Caco-2 (cell line): ENCODE measurements at regions not wholly inside any gene's neighbourhood (a gene's known extent, or its start where the extent isn't known, plus 50 kb on each side); places are given as distances from the start of the nearest gene placed in this dataset.

Experiments
- BruUV-seq: library from RNA; stranded (reverse); fragments of 400-500 nt; replicated peaks from 2 replicates; lab custom pipeline; 2021; lab: Mats Ljungman, UMichigan
- CTCF ChIA-PET: fragments of 300-600 bp; sonication (Branson Sonifier 250); formaldehyde crosslinking; loops from one replicate; lab custom pipeline; 2022; ENCODE audit warnings: antibody characterized with exemption; lab: Charles Lee
- POLR2A ChIA-PET: fragments of 300-600 bp; sonication (Branson Sonifier 250); formaldehyde crosslinking; loops from one replicate; lab custom pipeline; 2022; ENCODE audit warnings: antibody characterized with exemption; lab: Charles Lee
- DNase-seq, 2 experiments: peaks; one replicate each; pipeline versions ENCODE4 v3.0.0 to v3.0.0-alpha.2; 2020 to 2022
- H3K27me3 ChIP-seq: replicated peaks from 2 replicates; pipeline ENCODE4 v1.6.0; 2011; ENCODE audit warnings: low read length; ENCODE audit not compliant: control insufficient read depth, insufficient read depth
- H3K36me3 ChIP-seq: 2 replicates; pipeline ENCODE4 v1.5.1; 2011; ENCODE audit warnings: low read length; ENCODE audit not compliant: control insufficient read depth, insufficient read depth
- H3K4me1 ChIP-seq: fragments of 250-450 bp; sonication (Bioruptor Pico); 2 replicates; pipeline ENCODE4 v1.5.1; 2020; ENCODE audit warnings: mild to moderate bottlenecking
- H3K4me3 ChIP-seq: 2 replicates; pipeline ENCODE4 v1.5.1; 2011; ENCODE audit warnings: low read depth, mild to moderate bottlenecking, control low read depth, low read length
- H3K9me3 ChIP-seq: fragments of 250-450 bp; sonication (Bioruptor Pico); 2 replicates; pipeline ENCODE4 v1.5.1; 2020; ENCODE audit warnings: mild to moderate bottlenecking, moderate library complexity
- H3K27ac Mint-ChIP-seq: one replicate; pipeline ENCODE4 v1.8.0; 2022; ENCODE audit warnings: mixed read lengths; ENCODE audit not compliant: unreplicated experiment
- H3K27me3 Mint-ChIP-seq: one replicate; pipeline ENCODE4 v1.8.0; 2022; ENCODE audit warnings: mixed read lengths; ENCODE audit not compliant: insufficient read depth, unreplicated experiment
- H3K36me3 Mint-ChIP-seq: one replicate; pipeline ENCODE4 v1.8.0; 2022; ENCODE audit warnings: mild to moderate bottlenecking, mixed read lengths; ENCODE audit not compliant: insufficient read depth, unreplicated experiment
- H3K4me1 Mint-ChIP-seq: one replicate; pipeline ENCODE4 v1.8.0; 2022; ENCODE audit warnings: low read depth, mixed read lengths; ENCODE audit not compliant: unreplicated experiment
- H3K4me3 Mint-ChIP-seq: one replicate; pipeline ENCODE4 v1.8.0; 2022; ENCODE audit warnings: mild to moderate bottlenecking, moderate library complexity, mixed read lengths; ENCODE audit not compliant: unreplicated experiment
- H3K9me3 Mint-ChIP-seq: one replicate; pipeline ENCODE4 v1.8.0; 2022; ENCODE audit warnings: mixed read lengths; ENCODE audit not compliant: unreplicated experiment
- CTCF ChIP-seq, 2 experiments: fragments of 200-600 bp in 1 of 2; IDR thresholded peaks; 1 replicate in 1 of 2; 2 replicates in 1 of 2; pipeline versions ENCODE4 v1.5.1 to v1.8.0; 2011 to 2022; ENCODE audit warnings: antibody characterized with exemption in 1 of 2, control low read depth in 1 of 2, inconsistent platforms in 1 of 2, low read depth in 1 of 2, low read length in 1 of 2, mild to moderate bottlenecking in 1 of 2, moderate library complexity in 1 of 2; ENCODE audit not compliant: insufficient read depth in 1 of 2, severe bottlenecking in 1 of 2, unreplicated experiment in 1 of 2
- intact Hi-C: fragments of 100-400 bp; cut with micrococcal nuclease; formaldehyde crosslinking; loops from one replicate; pipeline ENCODE4 v1.10.0; 2022; ENCODE audit not compliant: unreplicated experiment

- Mint-ChIP-seq H3K27ac (no peak overlapping the region), H3K4me3 (no peak overlapping the region), H3K9me3 (peaks cover 4% of the 10 kb centered on the region), H3K27me3 (no peaks in the 10 kb centered on the region), H3K36me3 (no peaks in the 10 kb centered on the region), H3K4me1 (peaks cover 7% of the 10 kb centered on the region)
- Histone ChIP-seq H3K4me1 (peaks cover 8% of the 10 kb centered on the region; the same call in 1 of the 2 replicates), H3K4me3 (no peak overlapping the region), H3K9me3 (no peaks in the 10 kb centered on the region), H3K36me3 (no peaks in the 10 kb centered on the region), H3K27me3 (no peaks in the 10 kb centered on the region)
- ChIA-PET POLR2A (no interaction called here), CTCF (no interaction called here)
- BruUV-seq = no TSS peak
- no peak for TF ChIP-seq CTCF (IDR thresholded peaks at IDR 0.05; ENCODE audit: insufficient read depth in 1 of 2, low read depth in 1 of 2, low read length in 1 of 2, severe bottlenecking in 1 of 2, unreplicated experiment in 1 of 2)
- intact Hi-C loops = no loop called here
- no peak for DNase-seq
Observed at GRCh38 chr3:29168696-29169095, 112.2 kb upstream of the RBMS3 start.

GRCh38 chr3:29169451-29169850 lies 111.4 kb upstream of the RBMS3 start:
- Histone ChIP-seq H3K27me3 (no peaks in the 10 kb centered on the region), H3K4me1 (peaks cover 8% of the 10 kb centered on the region; the same call in 1 of the 2 replicates), H3K36me3 (no peaks in the 10 kb centered on the region), H3K4me3 (no peak overlapping the region), H3K9me3 (no peaks in the 10 kb centered on the region)
- no peak for TF ChIP-seq CTCF (IDR thresholded peaks at IDR 0.05; ENCODE audit: insufficient read depth in 1 of 2, low read depth in 1 of 2, low read length in 1 of 2, severe bottlenecking in 1 of 2, unreplicated experiment in 1 of 2)
- peaks cover 7% of the 10 kb centered on the region for H3K4me1 Mint-ChIP-seq
- DNase-seq = no peak
- intact Hi-C loops = no loop called here
- H3K27ac Mint-ChIP-seq = no peak overlapping the region
- H3K4me3 Mint-ChIP-seq = no peak overlapping the region
- H3K27me3 Mint-ChIP-seq = no peaks in the 10 kb centered on the region
- CTCF ChIA-PET = no interaction called here
- H3K36me3 Mint-ChIP-seq = no peaks in the 10 kb centered on the region
- POLR2A ChIA-PET = no interaction called here
- no TSS peak for BruUV-seq
- no peaks in the 10 kb centered on the region for H3K9me3 Mint-ChIP-seq

GRCh38 chr3:29171043-29171990 lies 109.6 kb upstream of the RBMS3 start:
- intact Hi-C loops = loop anchor here (1.0 kb wide), 2 partner anchors 38 to 332 kb away; no protein-coding TSS in a partner anchor
- CTCF ChIA-PET = no interaction called here

More at GRCh38 chr3:29171043-29171990, 109.6 kb upstream of the RBMS3 start:
- Histone ChIP-seq H3K4me3 (no peak overlapping the region), H3K36me3 (no peaks in the 10 kb centered on the region), H3K4me1 (peaks cover 15% of the 10 kb centered on the region; the same call in 1 of the 2 replicates), H3K9me3 (no peaks in the 10 kb centered on the region), H3K27me3 (no peaks in the 10 kb centered on the region)
- Mint-ChIP-seq H3K9me3 (no peaks in the 10 kb centered on the region), H3K36me3 (no peaks in the 10 kb centered on the region), H3K27me3 (no peaks in the 10 kb centered on the region), H3K4me1 (peaks cover 10% of the 10 kb centered on the region), H3K4me3 (no peak overlapping the region), H3K27ac (no peak overlapping the region)
- TF ChIP-seq CTCF (IDR thresholded peaks at IDR 0.05; ENCODE audit: insufficient read depth in 1 of 2, low read depth in 1 of 2, low read length in 1 of 2, severe bottlenecking in 1 of 2, unreplicated experiment in 1 of 2) = no peak
- no TSS peak for BruUV-seq
- POLR2A ChIA-PET = interaction anchor here (0.7 kb wide), 1 partner anchor 54 kb away, joined by 3 read pairs; no protein-coding TSS in a partner anchor
- peak; percentile 43 to 48 for DNase-seq
